NB4 (cell line): ENCODE measurements at regions not wholly inside any gene's neighbourhood (a gene's known extent, or its start where the extent isn't known, plus 50 kb on each side); places are given as distances from the start of the nearest gene placed in this dataset.

Experiments
- POLR2A ChIP-seq: IDR thresholded peaks from 2 replicates; pipeline ENCODE4 v1.6.1; 2011; ENCODE audit warnings: mild to moderate bottlenecking; ENCODE audit not compliant: insufficient read length; ENCODE audit errors: extremely low read depth
- TF ChIP-seq, protein P1 (sequence below): IDR thresholded peaks from one replicate; pipeline ENCODE4 v1.5.1; 2012; ENCODE audit warnings: low read depth, low read length

DNA sequence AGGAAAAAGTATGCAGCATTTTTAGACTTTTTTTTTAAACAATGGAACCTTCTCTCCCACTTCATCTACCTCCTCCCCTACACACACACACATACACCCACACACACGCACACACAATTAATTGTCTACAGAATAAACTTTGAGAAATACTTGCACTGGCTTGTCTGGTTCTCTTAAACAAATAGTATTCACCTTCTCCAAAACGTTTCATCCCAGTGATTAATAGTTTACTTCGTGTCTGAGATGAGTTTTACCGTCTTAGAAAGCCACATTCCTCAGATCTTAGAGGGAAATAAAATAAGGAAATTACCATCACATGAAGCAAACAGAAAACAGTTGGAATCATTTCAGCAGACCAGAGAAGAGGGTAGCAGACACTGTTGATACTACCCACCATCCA is 570.6 kb upstream of the CLINT1 start:
- TF ChIP-seq, protein P1, sequence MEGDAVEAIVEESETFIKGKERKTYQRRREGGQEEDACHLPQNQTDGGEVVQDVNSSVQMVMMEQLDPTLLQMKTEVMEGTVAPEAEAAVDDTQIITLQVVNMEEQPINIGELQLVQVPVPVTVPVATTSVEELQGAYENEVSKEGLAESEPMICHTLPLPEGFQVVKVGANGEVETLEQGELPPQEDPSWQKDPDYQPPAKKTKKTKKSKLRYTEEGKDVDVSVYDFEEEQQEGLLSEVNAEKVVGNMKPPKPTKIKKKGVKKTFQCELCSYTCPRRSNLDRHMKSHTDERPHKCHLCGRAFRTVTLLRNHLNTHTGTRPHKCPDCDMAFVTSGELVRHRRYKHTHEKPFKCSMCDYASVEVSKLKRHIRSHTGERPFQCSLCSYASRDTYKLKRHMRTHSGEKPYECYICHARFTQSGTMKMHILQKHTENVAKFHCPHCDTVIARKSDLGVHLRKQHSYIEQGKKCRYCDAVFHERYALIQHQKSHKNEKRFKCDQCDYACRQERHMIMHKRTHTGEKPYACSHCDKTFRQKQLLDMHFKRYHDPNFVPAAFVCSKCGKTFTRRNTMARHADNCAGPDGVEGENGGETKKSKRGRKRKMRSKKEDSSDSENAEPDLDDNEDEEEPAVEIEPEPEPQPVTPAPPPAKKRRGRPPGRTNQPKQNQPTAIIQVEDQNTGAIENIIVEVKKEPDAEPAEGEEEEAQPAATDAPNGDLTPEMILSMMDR: no peak
- no peak for TF ChIP-seq POLR2A
